NCI-H748 (cell line): ENCODE measurements at regions not wholly inside any gene's neighbourhood (a gene's known extent, or its start where the extent isn't known, plus 50 kb on each side); places are given as distances from the start of the nearest gene placed in this dataset.
A peak's percentile ranks its signal among the peaks of the same experiment; 100 is the strongest.
"Not testable (repeated sequence)": the region's sequence is repeated elsewhere in the genome, so short reads cannot be mapped to it uniquely, and the experiment has no call there.

Experiments
- DNase-seq: peaks from one replicate; lab custom pipeline; 2025; ENCODE audit not compliant: unreplicated experiment; lab: John Stamatoyannopoulos, UW

- DNase-seq: no peak
These were observed 628.6 kb upstream of the POM121L12 start for GRCh38 chr7:52406808-52407207.

DNA sequence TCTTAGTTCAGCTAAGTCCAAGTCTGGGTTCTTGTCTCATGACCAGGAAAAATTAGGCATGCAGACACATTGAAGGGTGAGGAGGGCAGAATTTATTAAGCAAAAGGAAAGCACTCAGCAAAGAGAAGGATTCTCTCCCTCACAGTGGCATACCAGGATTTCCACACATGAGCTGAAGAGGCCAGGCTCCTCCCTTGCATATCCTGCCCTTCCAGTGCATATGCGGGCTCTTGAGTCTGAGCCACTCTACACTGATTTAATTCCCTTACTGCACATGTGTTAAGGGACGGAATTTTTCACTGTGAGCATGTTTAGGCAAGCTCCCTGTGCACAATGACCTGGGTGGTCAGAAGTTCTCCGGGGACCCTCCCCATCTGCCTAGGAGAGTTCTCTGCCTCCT is 652.7 kb upstream of the POM121L12 start:
- no peak for DNase-seq

GRCh38 chr7:52369922-52370321 is 665.5 kb upstream of the POM121L12 start:
- DNase-seq: no peak

- DNase-seq: no peak
These were observed 670.1 kb upstream of the POM121L12 start for GRCh38 chr7:52365349-52365748.

DNA sequence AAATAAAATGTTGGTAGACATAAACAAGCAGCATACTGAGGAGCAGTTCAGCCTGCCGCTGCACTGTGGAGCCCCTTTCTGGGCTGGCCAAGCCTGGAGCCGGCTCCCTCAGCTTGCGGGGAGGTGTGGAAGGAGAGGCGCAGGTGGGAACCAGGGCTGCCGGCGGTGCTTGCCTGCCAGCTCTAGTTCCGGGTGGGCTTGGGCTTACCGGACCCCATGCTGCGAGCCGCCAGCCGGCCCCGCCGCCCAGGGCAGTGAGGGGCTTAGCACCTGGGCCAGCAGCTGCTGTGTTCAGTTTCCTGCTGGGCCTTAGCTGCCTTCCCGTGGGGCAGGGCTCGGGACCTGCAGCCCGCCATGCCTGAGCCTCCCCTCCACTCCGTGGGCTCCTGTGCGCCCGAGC is 672.9 kb upstream of the POM121L12 start:
- DNase-seq: no peak

GRCh38 chr7:52360541-52360940 is 674.9 kb upstream of the POM121L12 start:
- DNase-seq: no peak

DNA sequence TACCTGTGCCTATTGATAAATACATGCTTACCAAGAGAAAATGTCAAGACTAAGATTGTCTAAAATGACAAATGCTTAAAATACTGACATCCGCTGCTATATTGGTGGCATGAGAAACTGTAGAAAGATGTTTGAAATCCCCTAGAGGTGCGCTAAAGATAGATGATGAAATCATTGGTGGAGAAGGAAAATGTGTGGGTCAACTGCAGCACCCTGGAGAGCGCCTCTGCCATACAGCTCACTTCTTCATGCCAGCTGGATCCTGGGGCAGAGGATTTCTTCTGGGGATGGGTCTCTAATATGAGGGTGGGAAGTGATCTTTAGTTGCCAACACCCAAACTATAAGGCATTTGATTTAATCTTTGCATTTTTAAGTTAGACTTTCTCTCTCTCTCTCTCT is 680.4 kb upstream of the POM121L12 start:
- no peak for DNase-seq

DNA sequence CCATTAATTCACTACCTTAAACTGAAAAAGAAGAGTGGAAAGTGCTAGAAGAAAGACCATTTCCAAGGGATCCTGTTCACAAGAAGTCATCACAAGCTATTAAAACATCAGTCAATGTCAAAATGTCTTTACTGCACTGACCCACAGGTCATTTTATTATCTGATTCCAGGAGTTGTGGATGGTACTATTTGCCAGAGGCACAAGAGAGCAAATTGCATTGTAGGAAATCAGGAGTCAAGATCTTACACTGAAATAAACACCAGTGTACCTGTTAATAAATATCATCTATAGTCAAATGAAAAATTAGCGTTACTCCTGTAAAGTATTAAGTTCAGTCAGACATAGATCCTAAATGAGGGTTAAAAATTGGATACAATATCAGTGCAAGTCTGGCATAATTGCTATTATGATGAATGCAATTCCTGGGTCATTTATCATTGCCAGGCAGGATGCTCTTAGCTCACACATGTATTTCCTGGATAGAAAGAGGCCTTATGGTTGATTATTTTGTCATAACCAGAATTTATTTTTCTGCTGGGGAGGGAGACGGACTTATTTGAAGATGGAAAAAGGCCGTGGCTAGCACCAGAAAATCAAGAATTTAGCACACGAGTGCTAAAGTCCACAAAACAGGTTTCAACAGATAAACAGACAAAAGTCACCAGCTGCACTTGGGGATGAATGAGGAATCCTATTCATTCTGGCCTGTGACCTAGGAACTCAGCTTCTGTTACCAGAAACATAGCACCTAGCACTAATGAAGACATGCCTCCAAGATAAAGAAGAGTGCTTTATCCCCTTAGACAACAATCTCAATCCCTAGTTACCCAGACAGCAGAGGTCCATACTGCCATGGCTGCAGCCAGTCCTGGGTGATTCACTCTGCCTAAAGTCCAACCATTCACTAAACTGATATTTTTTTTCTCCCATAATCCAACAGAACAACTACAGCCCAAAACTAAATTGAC is 683.1 kb upstream of the POM121L12 start:
- no peak for DNase-seq

DNA sequence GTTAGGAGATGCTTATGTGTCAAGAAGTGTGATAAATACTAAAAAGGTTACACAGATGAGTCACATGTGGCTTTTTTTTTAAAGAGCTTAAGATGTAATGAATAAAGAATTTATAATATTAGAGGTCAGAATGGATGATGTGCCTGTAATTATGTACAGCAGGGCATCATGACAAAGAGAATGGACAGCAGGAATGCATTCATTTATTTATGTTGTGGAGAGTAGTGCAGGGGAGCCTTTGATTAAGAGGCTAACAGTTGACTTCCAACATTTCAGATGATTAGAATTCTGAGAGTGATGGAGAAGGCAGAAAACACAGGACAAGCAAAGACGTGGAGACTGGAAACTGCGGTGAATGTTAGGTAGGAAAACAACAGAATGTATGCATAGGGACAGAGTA is 691.4 kb upstream of the POM121L12 start:
- DNase-seq: no peak

DNA sequence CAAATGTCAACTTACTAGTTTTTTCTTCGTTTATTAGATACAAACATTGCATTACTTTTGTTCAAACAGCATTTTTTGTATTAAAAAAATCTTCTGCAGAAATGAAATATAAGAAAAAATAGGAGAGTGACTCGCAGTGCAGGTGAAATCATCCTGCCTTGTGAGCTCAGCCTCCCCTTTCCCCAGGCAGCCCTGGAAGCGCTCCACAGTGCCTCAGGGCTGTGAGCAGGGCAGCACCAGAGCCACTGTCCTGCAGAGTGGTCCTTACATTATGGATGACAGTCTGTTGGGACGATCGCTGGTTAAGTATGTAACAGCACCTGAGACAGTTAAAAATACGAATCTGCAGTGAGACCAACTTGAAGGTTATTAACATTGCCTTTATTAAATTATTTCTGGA is 695.4 kb upstream of the POM121L12 start:
- no peak for DNase-seq

DNA sequence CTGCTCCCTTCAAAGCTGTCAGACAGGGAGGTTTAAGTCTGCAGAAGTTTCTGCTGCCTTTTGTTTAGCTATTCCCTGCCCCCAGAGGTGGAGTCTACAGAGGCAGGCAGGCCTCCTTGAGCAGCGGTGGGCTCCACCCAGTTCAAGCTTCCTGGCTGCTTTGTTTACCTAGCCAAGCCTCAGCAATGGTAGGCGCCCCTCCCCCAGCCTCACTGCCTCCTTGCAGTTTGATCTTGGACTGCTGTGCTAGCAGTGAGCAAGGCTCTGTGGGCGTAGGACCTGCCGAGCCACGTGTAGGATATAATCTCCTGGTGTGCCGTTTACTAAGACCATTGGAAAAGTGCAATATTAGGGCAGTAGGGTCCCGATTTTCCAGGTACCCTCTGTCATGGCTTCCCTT is 707.1 kb upstream of the POM121L12 start:
- DNase-seq: not testable (repeated sequence)

DNA sequence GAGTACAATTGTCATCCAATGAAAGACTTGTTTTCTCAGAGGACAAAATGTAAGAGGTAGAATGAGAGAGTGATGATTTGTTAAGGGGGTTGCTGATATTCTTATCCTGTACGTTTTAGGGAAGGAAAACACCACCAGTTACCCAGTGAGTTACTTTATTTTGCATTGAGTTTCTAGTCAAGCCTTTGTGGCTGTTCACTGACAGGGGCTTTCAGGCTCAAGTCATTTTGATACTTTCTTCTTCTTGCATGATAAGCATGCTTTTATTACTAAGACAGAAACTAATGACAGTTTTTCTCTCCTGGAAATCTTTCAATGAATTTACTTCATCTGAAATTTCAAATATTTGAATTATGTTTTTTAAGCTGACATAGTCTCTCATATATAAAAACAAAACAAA is 710.2 kb upstream of the POM121L12 start:
- no peak for DNase-seq

DNA sequence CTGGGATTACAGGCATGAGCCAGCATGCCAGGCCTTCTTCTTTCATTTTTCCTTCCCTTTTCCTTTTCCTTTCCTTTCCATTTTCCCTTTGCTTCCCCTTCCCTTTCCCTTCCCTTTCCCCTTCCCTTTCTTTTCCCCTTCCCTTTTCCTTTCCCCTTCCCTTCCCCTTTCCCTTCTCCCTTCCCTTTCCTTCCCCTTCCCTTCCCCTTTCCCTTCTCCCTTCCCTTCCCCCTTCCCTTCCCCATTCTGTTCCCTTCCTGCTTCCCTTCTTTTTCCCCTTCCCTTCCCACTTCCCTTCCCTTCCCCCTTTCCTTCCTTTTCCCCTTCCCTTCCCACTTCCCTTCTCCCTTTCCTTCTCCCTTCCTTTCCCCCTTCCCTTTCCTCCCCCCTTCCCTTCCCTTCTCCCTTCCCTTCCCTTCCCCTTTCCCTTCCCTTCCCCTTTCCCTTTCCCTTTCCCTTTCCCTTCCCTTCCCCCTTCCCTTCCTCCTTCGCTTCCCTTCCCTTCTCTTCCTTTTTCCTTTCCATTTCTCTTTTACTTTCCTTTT is 712.2 kb upstream of the POM121L12 start:
- no peak for DNase-seq

- DNase-seq: no peak
These were observed 714.8 kb upstream of the POM121L12 start for GRCh38 chr7:52320610-52321009.

- no peak for DNase-seq
These were observed 717.5 kb upstream of the POM121L12 start for GRCh38 chr7:52317921-52318320.

- DNase-seq: no peak
These were observed 723.5 kb upstream of the POM121L12 start for GRCh38 chr7:52311886-52312285.

DNA sequence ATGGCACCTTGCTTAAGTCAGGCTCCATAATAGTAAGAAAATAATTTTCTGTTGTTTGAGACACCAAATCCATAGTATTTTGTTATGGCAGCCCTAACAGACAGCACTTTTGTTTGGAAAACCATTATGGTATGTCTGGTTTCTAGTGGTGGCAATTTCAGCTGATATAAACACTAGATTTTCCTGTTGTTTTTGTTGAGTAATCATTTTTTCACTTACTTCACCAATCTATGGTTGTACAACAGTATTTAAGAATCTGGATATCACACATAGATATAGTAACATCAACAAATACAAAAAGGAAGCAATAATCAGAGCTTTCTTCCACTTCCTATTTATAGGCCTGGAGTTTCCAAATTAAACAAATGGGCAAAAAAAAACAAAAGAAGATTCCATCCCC is 725.8 kb upstream of the POM121L12 start:
- DNase-seq: no peak

DNA sequence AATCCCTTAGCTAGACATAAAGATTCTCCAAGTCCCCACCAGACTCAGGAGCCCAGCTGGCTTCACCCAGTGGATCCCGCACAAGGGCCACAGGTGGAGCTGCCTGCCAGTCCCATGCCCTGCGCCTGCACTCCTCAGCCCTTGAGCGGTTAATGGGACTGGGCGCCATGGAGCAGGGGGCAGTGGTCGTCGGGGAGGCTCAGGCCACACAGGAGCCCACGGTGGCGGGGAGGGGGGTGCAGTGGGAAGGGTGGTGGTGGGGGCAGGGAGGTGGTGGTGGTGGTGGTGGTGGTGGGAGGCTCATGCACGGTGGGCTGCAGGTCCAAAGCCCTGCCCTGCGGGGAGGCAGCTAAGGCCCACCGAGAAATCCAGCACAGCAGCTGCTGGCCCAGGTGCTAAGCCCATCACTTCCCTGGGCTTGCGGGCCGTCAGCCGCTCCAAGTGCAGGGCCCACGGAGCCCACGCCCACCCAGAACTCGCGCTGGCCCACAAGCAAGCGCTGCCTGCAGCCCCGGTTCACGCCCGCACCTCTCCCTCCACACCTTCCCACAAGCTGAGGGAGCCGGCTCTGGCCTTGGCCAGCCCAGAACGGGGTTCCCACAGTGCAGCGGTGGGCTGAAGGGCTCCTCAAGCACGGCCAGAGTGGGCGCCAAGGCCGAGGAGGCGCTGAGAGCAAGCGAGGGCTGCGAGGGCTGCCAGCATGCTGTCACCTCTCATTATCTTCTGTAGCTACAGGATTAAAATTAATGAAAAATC is 732.5 kb upstream of the POM121L12 start:
- DNase-seq: no peak

- no peak for DNase-seq
These were observed 738.3 kb upstream of the POM121L12 start for GRCh38 chr7:52297128-52297527.

- no peak for DNase-seq
These were observed 740.5 kb upstream of the POM121L12 start for GRCh38 chr7:52294942-52295341.

- peak; percentile 21 for DNase-seq
These were observed 746.2 kb upstream of the POM121L12 start for GRCh38 chr7:52289247-52289646.

- DNase-seq: no peak
These were observed 747.7 kb upstream of the POM121L12 start for GRCh38 chr7:52287698-52288097.
